GM21786 (cell line): ENCODE measurements at regions not wholly inside any gene's neighbourhood (a gene's known extent, or its start where the extent isn't known, plus 50 kb on each side); places are given as distances from the start of the nearest gene placed in this dataset.
"Not testable (repeated sequence)": the region's sequence is repeated elsewhere in the genome, so short reads cannot be mapped to it uniquely, and the experiment has no call there.

ENCODE experiments used
- ATAC-seq: cut with Tn5 transposase; IDR thresholded peaks from one replicate; pipeline ENCODE4 v1.9.1; 2021; ENCODE audit not compliant: unreplicated experiment

DNA sequence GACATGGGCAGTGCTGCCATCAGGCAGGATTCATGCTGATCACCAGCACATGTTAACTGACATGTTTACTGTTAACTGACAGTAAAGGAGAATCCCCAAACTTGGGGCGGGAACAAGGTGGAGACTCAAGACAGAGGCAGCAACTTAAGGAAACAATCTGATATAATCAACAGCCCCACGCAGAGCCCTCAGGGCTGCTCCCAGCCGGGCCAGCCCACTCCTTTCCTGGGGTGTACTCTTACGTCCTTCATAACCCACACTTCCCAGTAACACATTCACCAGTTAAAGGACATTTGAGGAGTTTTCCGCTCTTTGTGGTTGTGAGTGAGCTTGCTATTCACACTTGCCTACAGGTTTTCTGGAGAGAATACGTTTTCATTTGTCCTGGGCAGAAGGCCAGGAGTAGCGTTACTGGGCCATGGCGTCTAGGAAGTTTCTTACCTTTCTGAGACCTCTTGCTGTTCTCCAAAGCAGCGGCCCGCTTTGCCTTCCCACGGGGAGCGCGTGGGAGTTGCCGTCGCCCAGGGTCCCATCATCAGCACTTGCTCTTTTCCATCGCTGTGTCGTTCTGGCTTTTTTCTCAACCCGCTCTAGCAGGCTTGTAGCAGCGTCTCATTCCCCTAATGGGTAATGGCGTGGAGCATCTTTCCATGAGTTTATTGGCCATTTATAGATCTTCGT is 56.4 kb downstream of the FOXF2 start:
- no peak for ATAC-seq

DNA sequence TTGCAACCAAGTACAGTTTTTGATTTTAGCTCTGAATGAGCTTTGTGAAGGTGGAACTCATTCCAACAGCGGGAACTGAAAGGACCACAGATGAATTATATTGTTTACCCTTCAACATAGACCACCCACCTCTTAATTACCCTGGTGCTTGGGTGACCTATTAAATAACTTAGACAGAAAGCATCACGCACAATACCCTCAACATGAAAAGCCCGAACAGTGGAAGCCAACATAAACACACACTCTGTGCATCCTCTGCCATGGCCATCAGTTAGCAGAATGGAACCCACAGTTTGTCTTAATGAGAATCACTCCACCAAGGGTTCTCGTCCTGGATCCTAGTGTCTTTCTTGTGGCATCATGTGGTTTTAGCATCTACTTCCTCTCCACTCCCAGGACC is 60.5 kb downstream of the FOXF2 start:
- no peak for ATAC-seq

DNA sequence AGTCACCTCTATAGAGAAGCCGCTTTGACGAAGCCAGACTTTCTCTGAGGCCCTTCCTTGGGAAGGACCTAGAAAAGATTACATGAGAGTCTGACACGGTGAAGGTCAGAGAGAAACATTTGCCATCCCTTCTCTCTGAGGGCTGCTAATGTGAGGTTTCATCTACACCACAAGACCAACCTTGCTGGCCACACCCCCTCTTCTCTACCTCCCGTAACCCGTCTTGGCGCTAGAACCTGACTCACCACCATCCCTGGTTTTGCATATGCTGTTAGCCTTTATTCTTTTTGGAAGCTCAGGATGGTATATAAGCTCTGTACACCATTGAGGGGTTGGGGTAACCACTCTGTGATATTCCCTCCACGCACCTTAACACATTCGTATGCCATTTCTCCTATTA is 63.6 kb downstream of the FOXF2 start:
- ATAC-seq = no peak

DNA sequence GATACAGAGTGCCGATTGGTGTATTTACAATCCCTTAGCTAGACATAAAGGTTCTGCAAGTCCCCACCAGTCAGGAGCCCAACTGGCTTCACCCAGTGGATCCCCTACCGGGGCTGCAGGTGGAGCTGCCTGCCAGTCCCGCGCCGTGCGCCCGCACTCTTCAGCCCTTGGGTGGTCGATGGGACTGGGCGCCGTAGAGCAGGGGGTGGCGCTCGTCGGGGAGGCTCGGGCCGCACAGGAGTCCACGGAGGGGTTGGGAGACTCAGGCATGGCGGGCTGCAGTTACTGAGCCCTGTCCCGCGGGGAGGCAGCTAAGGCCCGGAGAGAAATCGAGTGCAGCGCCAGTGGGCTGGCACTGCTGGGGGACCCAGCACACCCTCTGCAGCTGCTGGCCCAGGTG is 67.4 kb downstream of the FOXF2 start:
- not testable (repeated sequence) for ATAC-seq

GRCh38 chr6:1461207-1461606 is 71.8 kb downstream of the FOXF2 start:
- no peak for ATAC-seq

- no peak for ATAC-seq
These were observed 72.4 kb downstream of the FOXF2 start for GRCh38 chr6:1461736-1462135.

- no peak for ATAC-seq
These were observed 73.9 kb downstream of the FOXF2 start for GRCh38 chr6:1463275-1463674.

- no peak for ATAC-seq
These were observed 74.5 kb downstream of the FOXF2 start for GRCh38 chr6:1463751-1464426.

- no peak for ATAC-seq
These were observed 75.5 kb downstream of the FOXF2 start for GRCh38 chr6:1464781-1465370.

GRCh38 chr6:1468126-1468525 is 78.8 kb downstream of the FOXF2 start:
- ATAC-seq = no peak

DNA sequence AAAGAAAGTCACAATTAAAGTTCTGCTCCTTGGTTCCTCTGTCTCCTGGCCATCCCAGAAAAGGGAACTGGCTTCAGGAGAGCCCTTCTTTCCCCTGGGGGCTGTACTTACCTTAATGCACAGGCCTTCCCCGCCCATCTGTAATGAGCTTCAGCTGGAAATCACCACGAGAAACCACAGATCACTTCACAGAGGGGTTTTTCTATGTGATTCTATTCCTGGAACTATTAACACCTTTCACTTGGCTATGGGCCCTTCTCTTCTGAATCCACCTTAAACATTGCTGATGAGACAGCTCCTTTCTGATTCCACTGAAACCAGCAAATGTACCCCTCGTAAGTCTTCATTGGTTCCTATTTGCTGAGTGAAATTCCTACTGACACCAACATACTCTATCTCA is 80.7 kb downstream of the FOXF2 start:
- ATAC-seq = peak; percentile 69

DNA sequence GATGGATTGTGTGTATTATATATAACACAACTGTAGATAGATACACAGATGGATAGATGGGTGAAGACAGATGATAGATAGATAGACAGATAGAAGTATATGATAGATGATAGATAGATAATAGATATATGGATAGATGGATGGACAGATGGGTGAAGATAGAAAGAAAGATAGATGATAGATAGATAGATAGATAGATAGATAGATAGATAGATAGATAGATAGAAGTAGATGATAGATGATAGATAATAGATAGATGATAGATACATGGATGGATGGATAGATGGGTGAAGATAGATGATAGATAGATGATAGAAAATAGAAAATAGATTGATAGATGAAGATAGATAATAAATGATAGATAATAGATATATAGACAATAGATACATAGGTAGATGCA is 83.3 kb downstream of the FOXF2 start:
- ATAC-seq = no peak

DNA sequence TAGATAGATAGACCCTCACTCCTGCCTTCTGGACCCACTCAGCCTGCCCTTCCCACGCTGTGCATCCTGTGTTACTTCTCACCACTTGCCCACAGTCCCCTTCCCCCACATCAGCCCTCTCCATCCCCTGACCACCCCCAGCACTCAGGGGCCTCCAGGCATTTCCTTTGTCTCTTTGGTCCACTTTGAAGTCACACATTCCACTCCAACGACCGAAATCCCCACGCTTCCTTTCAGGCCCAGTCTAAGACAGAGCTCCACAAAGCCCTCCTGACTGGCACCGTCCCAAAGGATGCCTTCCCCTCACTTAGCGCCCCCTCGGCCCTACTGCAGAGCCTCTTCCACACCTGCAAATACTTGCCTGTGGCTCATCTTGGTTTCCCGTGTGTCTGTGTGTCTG is 83.8 kb downstream of the FOXF2 start:
- no peak for ATAC-seq

DNA sequence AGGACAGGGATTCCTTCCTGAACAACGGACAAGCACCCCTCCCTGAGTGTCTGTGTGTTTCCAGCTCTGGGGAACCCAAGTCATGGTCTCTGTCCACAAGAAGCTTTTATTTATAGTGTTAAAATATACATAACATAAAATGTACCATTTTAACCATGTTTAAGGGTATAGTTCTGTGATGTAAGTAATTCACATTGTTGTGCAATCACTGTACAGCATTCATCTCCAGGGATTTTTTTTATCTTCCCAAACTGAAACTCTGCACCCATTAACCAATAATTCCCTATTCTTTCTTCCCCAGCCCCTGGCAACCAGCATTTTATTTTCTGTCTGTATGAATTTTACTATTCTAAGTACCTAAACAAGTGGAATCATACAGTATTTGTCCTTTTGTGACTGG is 84.2 kb downstream of the FOXF2 start:
- no peak for ATAC-seq

DNA sequence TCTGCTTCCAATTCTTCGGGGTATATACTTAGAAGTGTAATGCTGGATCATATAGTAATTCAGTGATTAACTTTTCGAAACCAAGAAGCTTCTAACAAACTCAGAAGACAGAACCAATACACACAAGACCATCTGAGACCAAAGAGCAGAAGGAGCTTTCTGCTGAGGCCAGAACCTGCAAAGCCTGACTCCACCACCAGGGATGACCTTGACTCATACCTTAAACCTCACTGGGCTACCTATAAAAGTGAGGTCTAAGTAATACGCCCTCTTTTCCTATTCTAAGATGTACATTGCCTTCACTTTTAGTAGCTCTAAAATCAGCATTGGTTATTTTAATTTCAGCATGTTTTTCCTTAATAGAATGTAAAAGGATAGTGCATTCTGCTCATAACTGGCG is 84.8 kb downstream of the FOXF2 start:
- ATAC-seq = no peak

DNA sequence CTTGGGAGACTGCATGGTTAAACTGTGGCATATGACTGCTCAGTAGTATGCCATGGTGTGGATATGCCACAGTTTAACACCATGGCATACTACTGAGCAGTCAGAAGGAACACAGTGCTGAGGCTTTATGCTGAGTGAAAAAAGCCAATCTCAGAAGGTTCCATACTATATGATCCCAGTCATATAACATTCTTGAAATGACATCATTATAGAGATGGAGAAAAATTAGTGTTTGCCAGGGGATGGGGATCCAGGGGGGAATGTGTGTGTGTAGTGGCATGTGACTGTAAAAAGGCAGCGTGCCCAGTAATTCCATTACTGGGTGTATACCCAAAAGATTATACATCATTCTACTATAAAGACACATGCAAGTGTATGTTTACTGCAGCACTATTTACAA is 85.8 kb downstream of the FOXF2 start:
- ATAC-seq = no peak

DNA sequence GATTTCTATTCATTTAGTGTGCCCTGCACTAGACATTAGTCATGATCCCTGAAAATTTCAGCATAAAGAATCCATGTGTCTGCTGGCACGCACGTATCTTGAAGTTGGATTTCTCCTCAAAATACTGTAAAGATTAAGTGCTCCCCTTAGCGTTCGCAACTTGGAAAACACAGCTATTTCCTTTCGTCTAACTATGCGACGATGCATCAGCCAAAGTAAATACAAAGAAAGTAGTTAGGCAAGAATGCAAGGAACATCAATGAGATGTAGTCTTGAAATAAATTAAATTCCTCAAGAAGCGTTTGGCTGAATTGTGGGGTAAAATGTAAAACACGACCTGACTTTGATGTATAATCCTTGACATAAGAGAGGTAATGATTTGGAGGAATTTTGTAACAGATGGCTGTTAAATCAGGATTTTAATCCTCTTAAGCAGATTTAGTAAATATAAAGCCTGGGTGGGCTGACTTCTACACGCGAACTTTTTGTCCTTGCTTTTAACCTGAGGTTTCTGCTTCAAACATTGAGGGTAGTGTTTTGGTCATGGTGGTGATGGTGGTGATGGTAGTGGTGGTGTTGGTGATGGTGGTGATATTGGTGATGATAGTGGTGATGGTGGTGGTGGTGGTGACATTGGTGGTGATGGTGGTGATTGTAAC is 88.2 kb downstream of the FOXF2 start:
- no peak for ATAC-seq

DNA sequence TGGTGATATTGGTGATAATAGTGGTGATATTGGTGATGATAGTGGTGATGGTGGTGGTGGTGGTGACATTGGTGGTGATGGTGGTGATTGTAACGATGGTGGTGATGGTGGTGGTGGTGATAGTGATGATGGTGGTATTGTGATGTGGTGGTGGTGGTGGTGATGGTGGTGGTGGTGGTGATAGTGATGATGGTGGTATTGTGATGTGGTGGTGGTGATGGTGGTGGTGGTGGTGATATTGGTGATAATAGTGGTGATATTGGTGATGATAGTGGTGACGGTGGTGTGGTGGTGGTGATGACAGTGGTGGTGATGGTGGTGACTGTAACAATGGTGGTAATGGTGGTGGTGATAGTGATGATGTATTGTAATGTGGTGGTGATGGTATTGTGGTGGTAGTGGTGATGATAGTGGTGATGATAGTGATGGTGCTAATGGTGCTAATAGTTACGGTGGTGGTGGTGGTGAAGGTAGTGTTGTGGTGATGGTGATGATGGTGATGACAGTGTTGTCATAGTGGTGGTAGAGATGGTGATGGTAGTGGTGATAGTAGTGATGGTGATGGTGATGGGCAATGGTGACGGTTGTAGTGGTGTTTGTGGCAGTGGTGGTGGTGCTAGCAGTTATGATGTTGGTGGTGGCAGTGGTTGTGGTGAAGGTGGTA is 88.9 kb downstream of the FOXF2 start:
- ATAC-seq = not testable (repeated sequence)

DNA sequence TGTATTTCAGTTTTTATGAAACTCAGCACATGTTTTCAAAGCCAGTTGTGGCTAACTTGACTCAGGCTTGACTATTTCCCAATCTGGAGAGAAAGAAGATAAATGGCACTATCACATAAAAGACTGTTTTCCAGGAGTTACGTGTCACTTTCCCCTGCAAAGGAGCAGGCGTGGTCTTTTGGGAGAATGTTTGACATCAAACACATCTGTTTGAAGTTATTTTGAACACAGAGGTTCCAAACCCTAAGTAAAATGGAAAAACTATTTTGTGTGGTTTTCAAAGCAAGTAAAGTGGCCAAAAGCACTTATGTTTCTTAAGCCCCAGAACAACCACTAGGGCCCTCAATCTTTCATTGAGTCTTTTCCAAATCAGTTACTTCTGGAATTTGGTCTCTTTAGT is 89.7 kb downstream of the FOXF2 start:
- no peak for ATAC-seq

- no peak for ATAC-seq
These were observed 90.3 kb downstream of the FOXF2 start for GRCh38 chr6:1479601-1480221.

DNA sequence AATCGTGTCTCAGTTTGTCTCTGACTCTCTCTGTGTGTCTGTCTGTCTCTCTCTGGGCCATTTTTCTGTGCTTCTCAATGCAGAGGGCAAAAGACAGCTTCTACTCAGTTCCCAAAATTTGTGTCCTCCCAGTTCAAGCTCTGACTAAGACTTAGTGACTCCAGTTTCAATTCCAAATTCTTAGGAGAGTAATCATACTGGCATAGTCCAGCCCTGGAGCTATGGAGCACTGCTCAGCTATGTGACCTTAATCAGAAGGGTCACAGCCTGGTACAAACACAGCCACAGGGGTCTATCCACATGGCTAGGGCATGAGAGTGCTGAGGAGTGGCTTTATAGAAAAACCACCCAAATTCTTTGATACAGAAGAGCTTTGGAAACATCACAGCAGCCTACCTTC is 91.9 kb downstream of the FOXF2 start:
- ATAC-seq = no peak
